Heart left ventricle (tissue), 16 donors: ENCODE measurements at regions not wholly inside any gene's neighbourhood (a gene's known extent, or its start where the extent isn't known, plus 50 kb on each side); places are given as distances from the start of the nearest gene placed in this dataset.
"Not testable (repeated sequence)": the region's sequence is repeated elsewhere in the genome, so short reads cannot be mapped to it uniquely, and the experiment has no call there.

Source experiments
- ATAC-seq, 4 donors: fragments of 200-7000 bp; cut with Tn5 transposase; one replicate each; pipeline ENCODE4 v1.9.1; 2020 to 2022; ENCODE audit warnings: moderate library complexity in 4 of 4, mild to moderate bottlenecking in 3 of 4, moderate number of reproducible peaks in 1 of 4
- DNase-seq, 5 donors: peaks; one replicate each; pipeline ENCODE4 v3.0.0-alpha.2; 2020
- H3K27ac ChIP-seq, 12 donors: fragments of 200-600 bp; sonication (generic) in 4 of 12; one replicate each; pipeline versions ENCODE4 v1.5.0 to v1.8.0; 2016 to 2022; ENCODE audit warnings: mild to moderate bottlenecking in 2 of 12
- H3K27me3 ChIP-seq, 9 donors: fragments of 200-600 bp; sonication (generic) in 2 of 9; one replicate each; pipeline versions ENCODE4 v1.5.1 to v1.8.0; 2016 to 2022; ENCODE audit warnings: mild to moderate bottlenecking in 3 of 9
- H3K36me3 ChIP-seq, 9 donors: fragments of 200-600 bp; sonication (generic) in 2 of 9; one replicate each; pipeline versions ENCODE4 v1.5.0 to v1.8.0; 2018 to 2022; ENCODE audit warnings: mild to moderate bottlenecking in 2 of 9
- H3K4me1 ChIP-seq, 12 donors: fragments of 200-600 bp; sonication (generic) in 4 of 12; one replicate each; pipeline versions ENCODE4 v1.5.0 to v1.8.0; 2016 to 2022; ENCODE audit warnings: mild to moderate bottlenecking in 3 of 12
- H3K4me3 ChIP-seq, 12 donors: fragments of 200-600 bp; sonication (generic) in 4 of 12; one replicate each; pipeline versions ENCODE4 v1.5.0 to v1.8.0; 2017 to 2022; ENCODE audit warnings: mild to moderate bottlenecking in 9 of 12, moderate library complexity in 4 of 12
- H3K9me3 ChIP-seq, 12 donors: fragments of 200-600 bp; sonication (generic) in 4 of 12; one replicate each; pipeline versions ENCODE4 v1.5.0 to v1.8.0; 2016 to 2022; ENCODE audit warnings: mild to moderate bottlenecking in 1 of 12
- WGBS, 4 donors: extraction: QIAGEN DNeasy Blood & Tissue Kit in 2 of 4; methylation state at CpG; one replicate each; pipeline versions ENCODE4 v1.1.5 to v1.1.7; 2013 to 2018; 5-methylcytosine and 5-hydroxymethylcytosine counted together
- intact Hi-C, 10 donors: fragments of 100-400 bp; cut with DNase I; formaldehyde crosslinking; loops; one replicate each; pipeline versions ENCODE4 v1.11.1 to v1.14.2; 2022
- donor health status: ischemic (EF 13 %, LVEDD 7.1; RV severe dilation, severe dysfunction).
- donor health status: healthy with polysubstance abuse.
- donor health status: DM: no; HTN: yes; CAD: no.
- donor health status: DM: no; HTN: no; CAD: no.
- donor health status: ischemic (EF 25% LVEDD 6.9; RV normal size, moderate dysfunction).
- donor health status: ischemic (EF 25% LVEDD 5.7; RV mildly dilated, moderate dysfunction).
- donor health status: healthy.
- donor health status: DM: yes; HTN: yes; CAD: no.
- donor health status: ischemic (EF 35%, LVEDD 5.7; RV mildly dilated, moderate dysfunction).
- donor health status: nonischemic (EF 11% LVEDD 7.7; RV severe dilation, severe dysfunction).
- donor health status: DM: yes; HTN: yes; CAD: no.
- donor health status: PGD.
- donor health status: ischemic (EF 29% LVEDD 5.4; RV normal size, mild dysfunction).
- donor health status: nonischemic (EF 23%, LVEDD 6.1; RV moderate dilation, normal function).

GRCh38 chr2:87293931-87294594, 272.4 kb upstream of the PLGLB1 start:
- intact Hi-C loops, H3K36me3 ChIP-seq, ATAC-seq, DNase-seq, H3K4me1 ChIP-seq, H3K27ac ChIP-seq, H3K27me3 ChIP-seq, H3K9me3 ChIP-seq, H3K4me3 ChIP-seq: not testable (repeated sequence)
- 94 to 100% (median 97%) methylated on average over 1 to 2 of the region's 2 CpGs for WGBS, 4 donors

- H3K27me3 ChIP-seq, H3K9me3 ChIP-seq, H3K4me1 ChIP-seq, H3K36me3 ChIP-seq, intact Hi-C loops, H3K4me3 ChIP-seq: not testable (repeated sequence)
- H3K27ac ChIP-seq, result peak overlapping the region in 2 of 12 donors; percentile 8 to 11
- 17 to 48% (median 33%) methylated on average over 2 to 6 of the region's 6 CpGs for WGBS, 4 donors
- ATAC-seq (peak in 3 of 4 donors; percentile 37 to 88 (median 52)), DNase-seq (peak in 2 of 5 donors; percentile 24 to 29)
Observed at GRCh38 chr2:87295135-87295534, 273.5 kb upstream of the PLGLB1 start.

GRCh38 chr2:87301349-87301748, 279.7 kb upstream of the PLGLB1 start:
- DNase-seq, result not testable (repeated sequence)
- WGBS, 4 donors, result 87 to 94% (median 91%) methylated on average over 6 of the region's 6 CpGs

GRCh38 chr2:87301871-87302270, 280.2 kb upstream of the PLGLB1 start:
- H3K27ac ChIP-seq, H3K4me1 ChIP-seq, intact Hi-C loops, H3K27me3 ChIP-seq, DNase-seq, H3K4me3 ChIP-seq, ATAC-seq, H3K9me3 ChIP-seq, H3K36me3 ChIP-seq: not testable (repeated sequence)
- WGBS, 4 donors, result 53 to 80% (median 66%) methylated on average over 1 to 2 of the region's 2 CpGs

More at GRCh38 chr2:87301349-87301748, 279.7 kb upstream of the PLGLB1 start:
- H3K9me3 ChIP-seq, H3K27ac ChIP-seq, H3K27me3 ChIP-seq, H3K36me3 ChIP-seq, H3K4me3 ChIP-seq, ATAC-seq, H3K4me1 ChIP-seq, intact Hi-C loops: not testable (repeated sequence)

GRCh38 chr2:87308621-87309020, 287.0 kb upstream of the PLGLB1 start:
- not testable (repeated sequence) for H3K4me1 ChIP-seq
- 63 to 71% methylated on average over 3 of the region's 7 CpGs; no CpG with 5 or more reads in 2 of the 4 donors for WGBS, 4 donors

GRCh38 chr2:87309785-87310184, 288.1 kb upstream of the PLGLB1 start:
- H3K27ac ChIP-seq, H3K4me3 ChIP-seq, H3K27me3 ChIP-seq, H3K36me3 ChIP-seq, DNase-seq, H3K4me1 ChIP-seq, intact Hi-C loops, H3K9me3 ChIP-seq: not testable (repeated sequence)
- WGBS, 4 donors, result 33 to 72% (median 53%) methylated on average over 1 to 3 of the region's 3 CpGs
- ATAC-seq, result peak in 1 of 4 donors; percentile 40

More at GRCh38 chr2:87308621-87309020, 287.0 kb upstream of the PLGLB1 start:
- H3K27ac ChIP-seq, intact Hi-C loops, H3K27me3 ChIP-seq, H3K9me3 ChIP-seq, H3K4me3 ChIP-seq, DNase-seq, H3K36me3 ChIP-seq: not testable (repeated sequence)
- ATAC-seq, result peak; percentile 70 to 91 (median 85)

- DNase-seq, H3K27me3 ChIP-seq, H3K27ac ChIP-seq, ATAC-seq, H3K9me3 ChIP-seq, H3K4me1 ChIP-seq, H3K36me3 ChIP-seq, H3K4me3 ChIP-seq, intact Hi-C loops: not testable (repeated sequence)
- 85 to 92% methylated on average over 5 of the region's 6 CpGs; no CpG with 5 or more reads in 2 of the 4 donors for WGBS, 4 donors
Observed at GRCh38 chr2:87311896-87312441, 290.3 kb upstream of the PLGLB1 start.

- ATAC-seq, DNase-seq, H3K9me3 ChIP-seq, intact Hi-C loops, H3K36me3 ChIP-seq, H3K27me3 ChIP-seq, H3K27ac ChIP-seq, H3K4me1 ChIP-seq, H3K4me3 ChIP-seq: not testable (repeated sequence)
- 79 to 81% (median 80%) methylated on average over 2 to 3 of the region's 3 CpGs; no CpG with 5 or more reads in 1 of the 4 donors for WGBS, 4 donors
Observed at GRCh38 chr2:87314622-87315021, 293.0 kb upstream of the PLGLB1 start.

- ATAC-seq, H3K27ac ChIP-seq, DNase-seq, H3K9me3 ChIP-seq, H3K36me3 ChIP-seq, intact Hi-C loops, H3K27me3 ChIP-seq, H3K4me1 ChIP-seq, H3K4me3 ChIP-seq: not testable (repeated sequence)
- 50 to 78% (median 67%) methylated on average over 2 to 5 of the region's 6 CpGs for WGBS, 4 donors
Observed at GRCh38 chr2:87315183-87315902, 293.7 kb upstream of the PLGLB1 start.

GRCh38 chr2:87317193-87317592, 295.5 kb upstream of the PLGLB1 start:
- H3K36me3 ChIP-seq, ATAC-seq, H3K4me3 ChIP-seq, H3K27ac ChIP-seq, H3K9me3 ChIP-seq, intact Hi-C loops, H3K4me1 ChIP-seq, DNase-seq, H3K27me3 ChIP-seq: not testable (repeated sequence)
- 90 to 100% methylated on average over 1 of the region's 1 CpG; no CpG with 5 or more reads in 2 of the 4 donors for WGBS, 4 donors
